ENCODE measurements at regions not wholly inside any gene's neighbourhood (a gene's known extent, or its start where the extent isn't known, plus 50 kb on each side); places are given as distances from the start of the nearest gene placed in this dataset.

GRCh38 chr9:106468431-106468830 is 394.5 kb upstream of the ZNF462 start:
- Mint-ChIP-seq H3K27ac (ENCODE audit: unreplicated experiment) (no peak overlapping the region), H3K9me3 (ENCODE audit: unreplicated experiment) (peaks cover 11% of the 10 kb centered on the region), H3K36me3 (ENCODE audit: unreplicated experiment) (no peaks in the 10 kb centered on the region), H3K4me1 (ENCODE audit: unreplicated experiment) (no peaks in the 10 kb centered on the region), H3K4me3 (ENCODE audit: unreplicated experiment) (no peak overlapping the region), H3K27me3 (ENCODE audit: unreplicated experiment) (no peaks in the 10 kb centered on the region)
- no peak for TF ChIP-seq CTCF (IDR thresholded peaks at IDR 0.05)
- no peak for DNase-seq (ENCODE audit: extremely low spot score, unreplicated experiment)

GRCh38 chr9:106478312-106478711 is 384.7 kb upstream of the ZNF462 start:
- no peak for DNase-seq (ENCODE audit: extremely low spot score, unreplicated experiment)
- no peak overlapping the region for H3K27ac Mint-ChIP-seq (ENCODE audit: unreplicated experiment)
- no peak overlapping the region for H3K4me3 Mint-ChIP-seq (ENCODE audit: unreplicated experiment)
- no peak for TF ChIP-seq CTCF (IDR thresholded peaks at IDR 0.05)
- H3K36me3 Mint-ChIP-seq (ENCODE audit: unreplicated experiment): no peaks in the 10 kb centered on the region
- peaks cover 11% of the 10 kb centered on the region for H3K4me1 Mint-ChIP-seq (ENCODE audit: unreplicated experiment)
- no peaks in the 10 kb centered on the region for H3K27me3 Mint-ChIP-seq (ENCODE audit: unreplicated experiment)
- H3K9me3 Mint-ChIP-seq (ENCODE audit: unreplicated experiment): peaks cover 17% of the 10 kb centered on the region

GRCh38 chr9:106478727-106479126 is 384.2 kb upstream of the ZNF462 start:
- H3K4me3 Mint-ChIP-seq (ENCODE audit: unreplicated experiment): no peak overlapping the region
- DNase-seq (ENCODE audit: extremely low spot score, unreplicated experiment): no peak
- peaks cover 13% of the 10 kb centered on the region for H3K9me3 Mint-ChIP-seq (ENCODE audit: unreplicated experiment)
- no peaks in the 10 kb centered on the region for H3K27me3 Mint-ChIP-seq (ENCODE audit: unreplicated experiment)
- peaks cover 11% of the 10 kb centered on the region for H3K4me1 Mint-ChIP-seq (ENCODE audit: unreplicated experiment)
- H3K27ac Mint-ChIP-seq (ENCODE audit: unreplicated experiment): no peak overlapping the region
- no peaks in the 10 kb centered on the region for H3K36me3 Mint-ChIP-seq (ENCODE audit: unreplicated experiment)
- no peak for TF ChIP-seq CTCF (IDR thresholded peaks at IDR 0.05)

- DNase-seq (ENCODE audit: extremely low spot score, unreplicated experiment): no peak
- Mint-ChIP-seq H3K9me3 (ENCODE audit: unreplicated experiment) (peaks cover 7% of the 10 kb centered on the region), H3K4me3 (ENCODE audit: unreplicated experiment) (no peak overlapping the region), H3K36me3 (ENCODE audit: unreplicated experiment) (no peaks in the 10 kb centered on the region), H3K27me3 (ENCODE audit: unreplicated experiment) (no peaks in the 10 kb centered on the region), H3K4me1 (ENCODE audit: unreplicated experiment) (peaks cover 11% of the 10 kb centered on the region), H3K27ac (ENCODE audit: unreplicated experiment) (no peak overlapping the region)
- TF ChIP-seq CTCF (IDR thresholded peaks at IDR 0.05): no peak
Measured at GRCh38 chr9:106479679-106480078, 383.3 kb upstream of the ZNF462 start.

- no peak for DNase-seq (ENCODE audit: extremely low spot score, unreplicated experiment)
- Mint-ChIP-seq H3K4me1 (ENCODE audit: unreplicated experiment) (peaks cover 11% of the 10 kb centered on the region), H3K27ac (ENCODE audit: unreplicated experiment) (no peak overlapping the region), H3K4me3 (ENCODE audit: unreplicated experiment) (no peak overlapping the region), H3K27me3 (ENCODE audit: unreplicated experiment) (peaks cover 2% of the 10 kb centered on the region), H3K9me3 (ENCODE audit: unreplicated experiment) (no peaks in the 10 kb centered on the region), H3K36me3 (ENCODE audit: unreplicated experiment) (no peaks in the 10 kb centered on the region)
- no peak for TF ChIP-seq CTCF (IDR thresholded peaks at IDR 0.05)
Measured at GRCh38 chr9:106481013-106481609, 381.9 kb upstream of the ZNF462 start.

Data from osteocyte (in vitro differentiated cells).